ENCODE measurements at regions not wholly inside any gene's neighbourhood (a gene's known extent, or its start where the extent isn't known, plus 50 kb on each side); places are given as distances from the start of the nearest gene placed in this dataset.

DNA sequence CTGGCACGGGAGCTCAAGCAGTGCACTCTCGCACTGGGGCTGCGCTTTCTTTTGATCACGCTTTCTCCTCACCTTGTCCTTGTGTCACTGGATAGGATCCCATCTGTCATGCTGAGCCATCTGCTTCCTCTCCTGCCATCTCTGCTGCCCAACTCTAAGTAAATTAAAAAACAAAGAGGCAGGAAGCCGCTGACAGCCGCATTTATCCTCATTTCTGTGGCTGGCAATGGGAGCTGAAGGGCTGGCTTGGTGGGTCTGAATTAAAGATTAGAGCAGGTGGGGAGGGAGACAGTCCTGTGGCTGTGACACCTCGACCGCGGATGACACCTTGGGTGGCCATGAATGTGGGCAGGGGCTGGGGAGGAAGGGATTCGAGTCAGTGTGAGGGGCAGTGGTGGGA is 159.2 kb upstream of the ALDH1B1 start:
- TF ChIP-seq CTCF (IDR thresholded peaks at IDR 0.05; ENCODE audit: low read depth, low read length, missing control alignments) = no peak
- H3K4me3 ChIP-seq (ENCODE audit: low read depth, low read length) = no peak overlapping the region
- DNase-seq (ENCODE audit: low read depth) = no peak

DNA sequence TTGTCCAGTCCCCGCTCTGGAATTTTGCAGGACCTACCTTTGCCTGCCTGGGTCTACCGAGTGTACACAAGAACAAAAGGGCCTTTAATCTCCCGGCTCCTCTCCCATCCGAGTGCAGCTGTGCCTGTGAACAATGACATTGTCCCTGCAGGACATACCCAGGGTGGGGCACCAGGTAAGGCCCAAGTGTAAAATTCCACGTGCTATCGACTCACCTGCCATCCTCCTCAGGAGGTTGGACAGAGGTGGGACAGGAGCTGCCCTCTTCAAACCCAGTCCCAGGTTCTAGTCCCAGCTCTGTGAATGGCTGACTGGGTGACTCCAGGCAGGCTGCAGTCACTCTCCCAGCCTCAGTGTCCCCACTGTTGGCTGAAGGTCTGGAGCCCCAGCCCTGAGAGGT is 159.6 kb upstream of the ALDH1B1 start:
- no peak for TF ChIP-seq CTCF (IDR thresholded peaks at IDR 0.05; ENCODE audit: low read depth, low read length, missing control alignments)
- no peak for DNase-seq (ENCODE audit: low read depth)
- no peak overlapping the region for H3K4me3 ChIP-seq (ENCODE audit: low read depth, low read length)

- DNase-seq (ENCODE audit: low read depth) = no peak
- H3K4me3 ChIP-seq (ENCODE audit: low read depth, low read length) = no peak overlapping the region
- no peak for TF ChIP-seq CTCF (IDR thresholded peaks at IDR 0.05; ENCODE audit: low read depth, low read length, missing control alignments)
These were observed 160.6 kb upstream of the SHB start for GRCh38 chr9:38229504-38230155.

GRCh38 chr9:38229104-38229500 is 160.1 kb upstream of the SHB start:
- no peak for DNase-seq (ENCODE audit: low read depth)
- TF ChIP-seq CTCF (IDR thresholded peaks at IDR 0.05; ENCODE audit: low read depth, low read length, missing control alignments) = no peak
- H3K4me3 ChIP-seq (ENCODE audit: low read depth, low read length) = no peak overlapping the region

- DNase-seq (ENCODE audit: low read depth) = no peak
- no peak overlapping the region for H3K4me3 ChIP-seq (ENCODE audit: low read depth, low read length)
- TF ChIP-seq CTCF (IDR thresholded peaks at IDR 0.05; ENCODE audit: low read depth, low read length, missing control alignments) = no peak
These were observed 159.5 kb upstream of the SHB start for GRCh38 chr9:38228331-38229103.

DNA sequence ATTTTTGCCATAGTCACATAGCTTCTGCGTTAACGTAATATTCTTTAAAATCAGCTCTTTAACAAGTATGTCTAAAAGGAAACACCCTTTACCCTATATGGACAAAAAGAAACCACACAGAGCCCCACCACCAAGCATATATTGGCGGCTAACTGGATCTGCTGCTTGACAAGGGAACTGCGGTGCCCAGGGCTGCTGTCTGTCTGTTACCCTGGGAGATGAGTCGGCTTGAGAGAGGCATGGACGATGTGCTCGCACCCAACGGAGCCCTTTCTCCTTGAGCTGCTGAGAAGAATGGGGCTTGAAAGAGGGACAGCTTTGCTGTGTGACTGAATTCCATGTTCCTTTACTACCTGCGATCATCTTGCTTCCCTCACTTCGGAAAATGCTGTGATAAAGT is 158.6 kb upstream of the SHB start:
- no peak overlapping the region for H3K4me3 ChIP-seq (ENCODE audit: low read depth, low read length)
- TF ChIP-seq CTCF (IDR thresholded peaks at IDR 0.05; ENCODE audit: low read depth, low read length, missing control alignments) = no peak
- DNase-seq (ENCODE audit: low read depth) = no peak

All from GM12864 (cell line).